OCI-LY1 (cell line): ENCODE measurements at regions not wholly inside any gene's neighbourhood (a gene's known extent, or its start where the extent isn't known, plus 50 kb on each side); places are given as distances from the start of the nearest gene placed in this dataset.

Experiments used
- H2AFZ ChIP-seq: fragments of 200-600 bp; sonication (generic), shearing (Covaris generic); 2 replicates; pipeline ENCODE4 v1.6.0; 2014; ENCODE audit warnings: antibody characterized with exemption, mild to moderate bottlenecking, low read length
- H3F3A ChIP-seq: fragments of 200-600 bp; sonication (generic), shearing (Covaris generic); 2 replicates; pipeline ENCODE4 v1.6.0; 2014; ENCODE audit warnings: mild to moderate bottlenecking, antibody characterized with exemption, low read length, moderate library complexity; ENCODE audit not compliant: insufficient read depth
- H3K27ac ChIP-seq: fragments of 200-600 bp; sonication (generic); 2 replicates; pipeline ENCODE4 v1.5.1; 2014; ENCODE audit warnings: low read length, mixed run types, mild to moderate bottlenecking, low read depth; ENCODE audit not compliant: poor library complexity, severe bottlenecking
- H3K27me3 ChIP-seq: fragments of 200-600 bp; sonication (generic); 2 replicates; pipeline ENCODE4 v1.6.0; 2014; ENCODE audit warnings: antibody characterized with exemption, mild to moderate bottlenecking, low read length, moderate library complexity; ENCODE audit not compliant: insufficient read depth
- H3K36me3 ChIP-seq: fragments of 200-600 bp; sonication (generic); 2 replicates; pipeline ENCODE4 v1.6.1; 2014; ENCODE audit warnings: mild to moderate bottlenecking, antibody characterized with exemption, low read length, moderate library complexity, mixed read lengths; ENCODE audit not compliant: insufficient read depth
- H3K4me1 ChIP-seq: fragments of 200-600 bp; sonication (generic); 2 replicates; pipeline ENCODE4 v1.5.1; 2014; ENCODE audit warnings: mild to moderate bottlenecking, low read length, moderate library complexity; ENCODE audit not compliant: insufficient read depth, severe bottlenecking
- H3K4me2 ChIP-seq: fragments of 200-600 bp; sonication (generic), shearing (Covaris generic); 2 replicates; pipeline ENCODE4 v1.6.1; 2014; ENCODE audit warnings: low read length
- H3K4me3 ChIP-seq: fragments of 200-600 bp; sonication (generic); 2 replicates; pipeline ENCODE4 v1.5.1; 2014; ENCODE audit warnings: low read length, low read depth, mild to moderate bottlenecking, mixed read lengths; ENCODE audit not compliant: poor library complexity, severe bottlenecking
- H3K79me2 ChIP-seq: fragments of 200-600 bp; shearing (Covaris generic); 2 replicates; pipeline ENCODE4 v1.6.1; 2016; ENCODE audit warnings: mixed run types, low read length, mixed read lengths; ENCODE audit not compliant: insufficient read depth
- H3K9ac ChIP-seq: fragments of 200-600 bp; sonication (generic), shearing (Covaris generic); 2 replicates; pipeline ENCODE4 v1.6.1; 2014; ENCODE audit warnings: mild to moderate bottlenecking, low read length, mixed read lengths
- H3K9me2 ChIP-seq: fragments of 200-600 bp; sonication (generic), shearing (Covaris generic); 2 replicates; pipeline ENCODE4 v1.6.1; 2014; ENCODE audit warnings: low read depth, mild to moderate bottlenecking, low read length, mixed read lengths
- H3K9me3 ChIP-seq: fragments of 200-600 bp; shearing (Covaris generic); 2 replicates; pipeline ENCODE4 v1.6.1; 2014; ENCODE audit warnings: low read length, mixed read lengths
- H4K20me1 ChIP-seq: fragments of 200-600 bp; sonication (generic), shearing (Covaris generic); 2 replicates; pipeline ENCODE4 v1.6.0; 2016; ENCODE audit warnings: mild to moderate bottlenecking, low read length; ENCODE audit not compliant: insufficient read depth
- CTCF ChIP-seq: fragments of 200-600 bp; sonication (generic), shearing (Covaris generic); IDR thresholded peaks from 2 replicates; pipeline ENCODE4 v1.5.1; 2017; ENCODE audit warnings: mild to moderate bottlenecking, antibody characterized with exemption, low read length, moderate library complexity, mixed read lengths
- EZH2 ChIP-seq: fragments of 200-600 bp; sonication (generic), shearing (Covaris generic); IDR thresholded peaks from 2 replicates; pipeline ENCODE4 v1.8.0; 2017; ENCODE audit warnings: borderline replicate concordance, mixed run types, mild to moderate bottlenecking, antibody characterized with exemption, low read length, moderate library complexity, mixed read lengths

- Histone ChIP-seq H3K27ac (no peak overlapping the region), H3K4me3 (no peak overlapping the region), H4K20me1 (no peaks in the 10 kb centered on the region), H3K79me2 (no peaks in the 10 kb centered on the region), H3K36me3 (no peaks in the 10 kb centered on the region), H2AFZ (no peak overlapping the region), H3K9ac (no peak overlapping the region), H3K9me3 (no peaks in the 10 kb centered on the region), H3K4me1 (no peaks in the 10 kb centered on the region), H3K9me2 (no peaks in the 10 kb centered on the region), H3K4me2 (no peak overlapping the region), H3K27me3 (no peaks in the 10 kb centered on the region), H3F3A (no peaks in the 10 kb centered on the region)
- TF ChIP-seq CTCF (no peak), EZH2 (no peak)
Observed at GRCh38 chr5:117803533-117803932, 1184.8 kb downstream of the DTWD2 start.

DNA sequence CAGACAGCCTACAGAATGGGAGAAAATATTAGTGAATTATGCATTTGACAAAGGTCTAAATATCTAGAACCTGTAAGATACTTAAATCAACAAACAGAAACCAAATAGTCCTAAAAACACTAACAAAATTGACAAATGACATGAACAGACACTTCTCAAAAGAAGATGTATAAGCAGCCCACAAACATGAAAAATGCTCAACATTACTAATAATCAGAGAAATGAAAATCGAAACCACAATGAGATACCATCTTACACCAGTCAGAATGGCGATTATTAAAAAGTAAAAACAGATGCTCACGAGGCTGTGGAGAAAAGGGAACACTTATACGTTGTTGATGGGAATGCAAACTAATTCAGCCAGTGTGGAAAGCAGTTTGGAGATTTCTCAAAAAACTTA, 1186.8 kb downstream of the DTWD2 start:
- Histone ChIP-seq H3K9me2 (no peaks in the 10 kb centered on the region), H3K4me2 (no peak overlapping the region), H3K79me2 (no peaks in the 10 kb centered on the region), H3K27ac (no peak overlapping the region), H2AFZ (no peak overlapping the region), H3K27me3 (no peaks in the 10 kb centered on the region), H4K20me1 (no peaks in the 10 kb centered on the region), H3K36me3 (no peaks in the 10 kb centered on the region), H3F3A (no peaks in the 10 kb centered on the region), H3K4me3 (no peak overlapping the region), H3K9me3 (no peaks in the 10 kb centered on the region), H3K4me1 (no peaks in the 10 kb centered on the region), H3K9ac (no peak overlapping the region)
- TF ChIP-seq EZH2, result no peak
- no peak for TF ChIP-seq CTCF

DNA sequence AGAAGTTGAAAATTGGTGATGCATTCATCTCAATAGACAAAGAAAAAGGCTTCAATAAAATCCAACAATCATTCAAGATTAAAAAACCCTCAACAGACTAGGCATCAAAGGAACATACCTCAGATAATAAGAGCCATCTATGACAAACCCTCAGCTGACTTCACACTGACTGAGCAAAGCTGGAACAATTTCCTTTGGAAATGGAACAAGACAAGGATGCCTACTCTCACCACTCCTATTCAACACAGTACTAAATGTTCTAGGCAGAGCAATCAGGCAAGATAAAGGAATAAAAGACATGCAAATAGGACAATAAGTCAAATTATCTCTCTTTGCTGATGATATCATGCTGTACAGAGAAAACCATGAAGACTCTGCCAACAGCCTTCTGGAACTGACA, 1188.1 kb downstream of the DTWD2 start:
- no peak overlapping the region for H3K27ac ChIP-seq
- no peaks in the 10 kb centered on the region for H3K79me2 ChIP-seq

More for the DNA sequence above, 1188.1 kb downstream of the DTWD2 start:
- H3K36me3 ChIP-seq, result no peaks in the 10 kb centered on the region
- H3K9me2 ChIP-seq, result no peaks in the 10 kb centered on the region
- H3K9me3 ChIP-seq, result no peaks in the 10 kb centered on the region
- TF ChIP-seq CTCF (no peak), EZH2 (no peak)
- no peaks in the 10 kb centered on the region for H3F3A ChIP-seq
- H2AFZ ChIP-seq, result no peak overlapping the region
- H3K9ac ChIP-seq, result no peak overlapping the region
- H4K20me1 ChIP-seq, result no peaks in the 10 kb centered on the region
- H3K4me2 ChIP-seq, result no peak overlapping the region
- no peak overlapping the region for H3K4me3 ChIP-seq
- H3K27me3 ChIP-seq, result no peaks in the 10 kb centered on the region
- no peaks in the 10 kb centered on the region for H3K4me1 ChIP-seq
